ENCODE measurements at regions not wholly inside any gene's neighbourhood (a gene's known extent, or its start where the extent isn't known, plus 50 kb on each side); places are given as distances from the start of the nearest gene placed in this dataset.

GRCh38 chr12:107984973-107985372, 144.1 kb upstream of the WSCD2 start:
- no peak for TF ChIP-seq EZH2phosphoT487 (IDR thresholded peaks at IDR 0.05; ENCODE audit: low read length)
- no peak for TF ChIP-seq CTCF (IDR thresholded peaks at IDR 0.05; ENCODE audit: low read length)
- TF ChIP-seq EZH2 (optimal IDR thresholded peaks at IDR 0.05; ENCODE audit: low read depth, low read length) = no peak
